ENCODE measurements at regions not wholly inside any gene's neighbourhood (a gene's known extent, or its start where the extent isn't known, plus 50 kb on each side); places are given as distances from the start of the nearest gene placed in this dataset.

DNA sequence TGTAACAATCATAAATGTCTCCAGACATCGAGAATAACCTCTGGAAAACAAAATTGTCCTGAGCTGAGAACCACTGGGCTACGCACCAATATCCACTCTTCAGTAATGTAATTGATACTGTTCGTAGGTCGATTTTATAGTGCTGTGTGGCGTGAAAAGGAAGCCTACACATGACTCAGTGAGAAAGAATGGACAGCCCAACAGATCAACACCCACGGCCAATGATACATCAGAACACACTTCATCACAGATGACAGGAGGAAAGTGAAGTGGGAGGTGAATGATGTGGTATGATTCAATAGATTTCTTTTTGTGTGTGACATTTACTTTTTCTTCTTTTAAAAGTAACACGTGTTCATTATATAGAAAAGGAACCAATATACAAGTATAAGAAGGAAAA lies 93.5 kb downstream of the RPS12 start:
- TF ChIP-seq, protein P1, sequence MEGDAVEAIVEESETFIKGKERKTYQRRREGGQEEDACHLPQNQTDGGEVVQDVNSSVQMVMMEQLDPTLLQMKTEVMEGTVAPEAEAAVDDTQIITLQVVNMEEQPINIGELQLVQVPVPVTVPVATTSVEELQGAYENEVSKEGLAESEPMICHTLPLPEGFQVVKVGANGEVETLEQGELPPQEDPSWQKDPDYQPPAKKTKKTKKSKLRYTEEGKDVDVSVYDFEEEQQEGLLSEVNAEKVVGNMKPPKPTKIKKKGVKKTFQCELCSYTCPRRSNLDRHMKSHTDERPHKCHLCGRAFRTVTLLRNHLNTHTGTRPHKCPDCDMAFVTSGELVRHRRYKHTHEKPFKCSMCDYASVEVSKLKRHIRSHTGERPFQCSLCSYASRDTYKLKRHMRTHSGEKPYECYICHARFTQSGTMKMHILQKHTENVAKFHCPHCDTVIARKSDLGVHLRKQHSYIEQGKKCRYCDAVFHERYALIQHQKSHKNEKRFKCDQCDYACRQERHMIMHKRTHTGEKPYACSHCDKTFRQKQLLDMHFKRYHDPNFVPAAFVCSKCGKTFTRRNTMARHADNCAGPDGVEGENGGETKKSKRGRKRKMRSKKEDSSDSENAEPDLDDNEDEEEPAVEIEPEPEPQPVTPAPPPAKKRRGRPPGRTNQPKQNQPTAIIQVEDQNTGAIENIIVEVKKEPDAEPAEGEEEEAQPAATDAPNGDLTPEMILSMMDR (IDR thresholded peaks at IDR 0.05) = no peak
- TF ChIP-seq EZH2 (IDR thresholded peaks at IDR 0.05; ENCODE audit: borderline replicate concordance, insufficient read depth, low read depth, low read length, poor library complexity, severe bottlenecking) = no peak
